CD4-positive, alpha-beta T cell (primary cell): ENCODE measurements at regions not wholly inside any gene's neighbourhood (a gene's known extent, or its start where the extent isn't known, plus 50 kb on each side); places are given as distances from the start of the nearest gene placed in this dataset.

Experiments used
- ATAC-seq: fragments of 200-7000 bp; cut with Tn5 transposase; one replicate; pipeline ENCODE4 v1.10.0; 2022; ENCODE audit warnings: mild to moderate bottlenecking; ENCODE audit not compliant: poor library complexity
- CTCF ChIA-PET: fragments of 350-600 bp; sonication (Branson Sonifier 250); formaldehyde crosslinking; loops from one replicate; lab custom pipeline; 2021; ENCODE audit warnings: antibody characterized with exemption, inconsistent platforms; lab: Charles Lee
- POLR2A ChIA-PET: fragments of 350-600 bp; sonication (Branson Sonifier 250); formaldehyde crosslinking; loops from one replicate; lab custom pipeline; 2021; ENCODE audit warnings: antibody characterized with exemption, inconsistent platforms; lab: Charles Lee
- DNase-seq, 14 experiments: peaks; one replicate each; pipeline ENCODE4 v3.0.0-alpha.2; 2013 to 2020; ENCODE audit warnings: mixed read lengths in 2 of 14
- H3K27ac ChIP-seq, 2 donors: one replicate each; pipeline versions ENCODE4 v1.5.1 to v1.7.0; 2013; ENCODE audit warnings: low read length in 2 of 2, low read depth in 1 of 2, mild to moderate bottlenecking in 1 of 2
- H3K27me3 ChIP-seq, 2 experiments: 1 replicate in 1 of 2; 2 replicates in 1 of 2; pipeline versions ENCODE4 v1.6.1 to v1.7.0; 2013; ENCODE audit warnings: low read length in 2 of 2, control low read depth in 1 of 2, mild to moderate bottlenecking in 1 of 2, moderate library complexity in 1 of 2; ENCODE audit not compliant: insufficient read depth in 2 of 2, control insufficient read depth in 1 of 2
- H3K36me3 ChIP-seq: one replicate; pipeline ENCODE4 v1.6.1; 2013; ENCODE audit warnings: low read length, control low read depth; ENCODE audit not compliant: insufficient read depth
- H3K4me1 ChIP-seq: one replicate; pipeline ENCODE4 v1.6.1; 2013; ENCODE audit warnings: low read length, control low read depth; ENCODE audit not compliant: insufficient read depth
- H3K4me3 ChIP-seq: one replicate; pipeline ENCODE4 v1.5.1; 2013; ENCODE audit warnings: mild to moderate bottlenecking, low read length, moderate library complexity
- H3K9me3 ChIP-seq, 2 experiments: 1 replicate in 1 of 2; 2 replicates in 1 of 2; pipeline versions ENCODE4 v1.6.1 to v1.7.0; 2013; ENCODE audit warnings: low read length in 2 of 2, mild to moderate bottlenecking in 2 of 2, control low read depth in 1 of 2, moderate library complexity in 1 of 2; ENCODE audit not compliant: control insufficient read depth in 1 of 2, insufficient read depth in 1 of 2
- H3K27ac Mint-ChIP-seq: one replicate; pipeline ENCODE4 v1.8.0; 2020; ENCODE audit warnings: mixed read lengths
- H3K27me3 Mint-ChIP-seq: one replicate; pipeline ENCODE4 v1.8.0; 2021; ENCODE audit warnings: mixed read lengths
- H3K36me3 Mint-ChIP-seq: one replicate; pipeline ENCODE4 v1.8.0; 2021; ENCODE audit warnings: low read depth, mixed read lengths
- H3K4me1 Mint-ChIP-seq: one replicate; pipeline ENCODE4 v1.8.0; 2021; ENCODE audit warnings: low read depth, mixed read lengths
- H3K4me3 Mint-ChIP-seq: one replicate; pipeline ENCODE4 v1.8.0; 2020; ENCODE audit warnings: mild to moderate bottlenecking, mixed read lengths
- H3K9me3 Mint-ChIP-seq: one replicate; pipeline ENCODE4 v1.8.0; 2020; ENCODE audit warnings: mixed read lengths
- CTCF ChIP-seq: fragments of 200-600 bp; IDR thresholded peaks from one replicate; pipeline ENCODE4 v1.8.0; 2022; ENCODE audit warnings: antibody characterized with exemption, mild to moderate bottlenecking
- intact Hi-C, 2 experiments: fragments of 100-400 bp; cut with DNase I in 1 of 2; cut with micrococcal nuclease in 1 of 2; formaldehyde crosslinking; loops; one replicate each; pipeline versions ENCODE4 v1.15.1 to v1.9.0; 2023 to 2025; cut with DNase I, micrococcal nuclease

GRCh38 chr10:3945026-3945425 is 160.0 kb upstream of the KLF6 start:
- Histone ChIP-seq H3K4me1 (peaks cover 62% of the 10 kb centered on the region), H3K4me3 (no peak overlapping the region), H3K27me3 (no peaks in the 10 kb centered on the region), H3K36me3 (no peaks in the 10 kb centered on the region), H3K27ac (no peak overlapping the region), H3K9me3 (peaks cover 0 to 3% of the 10 kb centered on the region in 2 experiments)
- ChIA-PET POLR2A (interaction anchor here (0.8 to 6.9 kb wide), 3 partner anchors 14 to 161 kb away, joined by 4 to 59 read pairs (median 8); partner anchors contain the start of gene KLF6), CTCF (interaction anchor here (0.7 kb wide), 2 partner anchors 18 to 90 kb away, joined by 4 to 5 read pairs; no protein-coding TSS in a partner anchor)
- TF ChIP-seq CTCF: no peak
- no peak for ATAC-seq
- Mint-ChIP-seq H3K27me3 (no peaks in the 10 kb centered on the region), H3K4me1 (peaks cover 50% of the 10 kb centered on the region), H3K4me3 (no peak overlapping the region), H3K27ac (peak overlapping the region; percentile 72), H3K9me3 (no peaks in the 10 kb centered on the region), H3K36me3 (no peaks in the 10 kb centered on the region)
- DNase-seq: no peak
- intact Hi-C loops: loop anchor here (5.0 to 10.0 kb wide), 3 partner anchors 70 to 163 kb away; partner anchors contain the start of gene KLF6 (in 1 of the 2)

GRCh38 chr10:3944591-3944990 is 159.6 kb upstream of the KLF6 start:
- peak overlapping the region; percentile 72 for H3K27ac Mint-ChIP-seq
- POLR2A ChIA-PET: interaction anchor here (2.1 to 6.9 kb wide), 2 partner anchors 69 to 161 kb away, joined by 8 to 59 read pairs; partner anchors contain the start of gene KLF6

GRCh38 chr10:3943695-3944257 is 158.8 kb upstream of the KLF6 start:
- ATAC-seq: no peak
- no peak overlapping the region for H3K4me3 ChIP-seq
- peaks cover 0 to 3% of the 10 kb centered on the region in 2 experiments for H3K9me3 ChIP-seq
- no peak for DNase-seq
- ChIA-PET CTCF (no interaction called here), POLR2A (interaction anchor here (1.5 kb wide), 1 partner anchor 138 kb away, joined by 3 read pairs; no protein-coding TSS in a partner anchor)
- Mint-ChIP-seq H3K4me3 (peak overlapping the region; percentile 0), H3K9me3 (no peaks in the 10 kb centered on the region), H3K4me1 (peaks cover 43% of the 10 kb centered on the region), H3K36me3 (no peaks in the 10 kb centered on the region), H3K27me3 (no peaks in the 10 kb centered on the region), H3K27ac (peak overlapping the region; percentile 77)
- no peak for TF ChIP-seq CTCF
- no peaks in the 10 kb centered on the region for H3K27me3 ChIP-seq
- no peak overlapping the region for H3K27ac ChIP-seq
- H3K36me3 ChIP-seq: no peaks in the 10 kb centered on the region
- peaks cover 52% of the 10 kb centered on the region for H3K4me1 ChIP-seq
- intact Hi-C loops: loop anchor here (10.0 kb wide), 2 partner anchors 69 to 159 kb away; partner anchors contain the start of gene KLF6 (in 1 of the 2)

More at GRCh38 chr10:3944591-3944990, 159.6 kb upstream of the KLF6 start:
- H3K27ac ChIP-seq: no peak overlapping the region
- H3K36me3 Mint-ChIP-seq: no peaks in the 10 kb centered on the region
- no peak for ATAC-seq
- H3K4me1 Mint-ChIP-seq: peaks cover 50% of the 10 kb centered on the region
- H3K27me3 ChIP-seq: no peaks in the 10 kb centered on the region
- no peak overlapping the region for H3K4me3 Mint-ChIP-seq
- intact Hi-C loops: loop anchor here (10.0 kb wide), 2 partner anchors 70 to 160 kb away; partner anchors contain the start of gene KLF6 (in 1 of the 2)
- TF ChIP-seq CTCF: no peak
- H3K9me3 Mint-ChIP-seq: no peaks in the 10 kb centered on the region
- no peaks in the 10 kb centered on the region for H3K27me3 Mint-ChIP-seq
- no peaks in the 10 kb centered on the region for H3K36me3 ChIP-seq
- DNase-seq: no peak
- peaks cover 57% of the 10 kb centered on the region for H3K4me1 ChIP-seq
- no peak overlapping the region for H3K4me3 ChIP-seq
- CTCF ChIA-PET: interaction anchor here (0.7 kb wide), 1 partner anchor 19 kb away, joined by 4 read pairs; no protein-coding TSS in a partner anchor
- H3K9me3 ChIP-seq: peaks cover 0 to 3% of the 10 kb centered on the region in 2 experiments
